GM23248 (cell line): ENCODE measurements at regions not wholly inside any gene's neighbourhood (a gene's known extent, or its start where the extent isn't known, plus 50 kb on each side); places are given as distances from the start of the nearest gene placed in this dataset.

Source experiments
- DNase-seq: peaks from one replicate; pipeline ENCODE4 v3.0.0-alpha.2; 2015
- H2AFZ ChIP-seq: fragments of 200-600 bp; sonication (generic); 2 replicates; pipeline ENCODE4 v1.6.1; 2016; ENCODE audit warnings: antibody characterized with exemption
- H3F3A ChIP-seq: fragments of 200-600 bp; sonication (generic); 2 replicates; pipeline ENCODE4 v1.6.1; 2016; ENCODE audit warnings: mild to moderate bottlenecking, antibody characterized with exemption, mixed run types; ENCODE audit not compliant: insufficient read depth
- H3K27ac ChIP-seq: fragments of 200-600 bp; sonication (generic); 2 replicates; pipeline ENCODE4 v1.5.1; 2016; ENCODE audit warnings: mild to moderate bottlenecking
- H3K27me3 ChIP-seq: fragments of 200-600 bp; sonication (generic); replicated peaks from 2 replicates; pipeline ENCODE4 v1.6.1; 2016; ENCODE audit warnings: mild to moderate bottlenecking; ENCODE audit not compliant: insufficient read depth
- H3K36me3 ChIP-seq: fragments of 200-600 bp; sonication (generic); 2 replicates; pipeline ENCODE4 v1.6.1; 2016; ENCODE audit warnings: low read depth, mild to moderate bottlenecking
- H3K4me1 ChIP-seq: fragments of 200-600 bp; sonication (generic); 2 replicates; pipeline ENCODE4 v1.6.1; 2016; ENCODE audit warnings: mild to moderate bottlenecking; ENCODE audit not compliant: insufficient read depth
- H3K4me2 ChIP-seq: fragments of 200-600 bp; sonication (generic); one replicate; pipeline ENCODE4 v1.6.1; 2016; ENCODE audit warnings: mild to moderate bottlenecking; ENCODE audit not compliant: unreplicated experiment
- H3K4me3 ChIP-seq: fragments of 200-600 bp; sonication (generic); 2 replicates; pipeline ENCODE4 v1.5.1; 2016; ENCODE audit warnings: mild to moderate bottlenecking
- H3K79me2 ChIP-seq: fragments of 200-600 bp; sonication (generic); 2 replicates; pipeline ENCODE4 v1.6.1; 2016; ENCODE audit warnings: mild to moderate bottlenecking; ENCODE audit not compliant: insufficient read depth
- H3K9ac ChIP-seq: fragments of 200-600 bp; sonication (generic); 2 replicates; pipeline ENCODE4 v1.6.1; 2016; ENCODE audit warnings: mild to moderate bottlenecking
- H3K9me2 ChIP-seq: fragments of 200-600 bp; sonication (generic); 2 replicates; pipeline ENCODE4 v1.6.1; 2016; ENCODE audit warnings: mixed run types, mild to moderate bottlenecking, moderate library complexity; ENCODE audit not compliant: insufficient read depth
- H3K9me3 ChIP-seq: fragments of 200-600 bp; sonication (generic); one replicate; pipeline ENCODE4 v1.6.1; 2017; ENCODE audit warnings: low read depth
- H4K20me1 ChIP-seq: fragments of 200-600 bp; sonication (generic); 2 replicates; pipeline ENCODE4 v1.6.0; 2016; ENCODE audit not compliant: insufficient read depth
- EZH2 ChIP-seq: fragments of 200-600 bp; sonication (generic); IDR thresholded peaks from 2 replicates; pipeline ENCODE4 v1.6.1; 2018; ENCODE audit warnings: antibody characterized with exemption, mild to moderate bottlenecking; ENCODE audit not compliant: insufficient read depth, poor library complexity, severe bottlenecking
- EZH2phosphoT487 ChIP-seq: fragments of 200-600 bp; sonication (generic); IDR thresholded peaks from 2 replicates; pipeline ENCODE4 v1.6.1; 2018; ENCODE audit warnings: antibody characterized with exemption, moderate library complexity, mild to moderate bottlenecking, low read depth; ENCODE audit not compliant: insufficient read depth
- WGBS, 2 experiments: methylation state at CpG; one replicate each; pipeline ENCODE4 v1.1.6; 2015 to 2017; ENCODE audit warnings: low lambda C conversion rate in 2 of 2, low coverage in 1 of 2; ENCODE audit errors: missing lambda C conversion rate in 2 of 2; 5-methylcytosine and 5-hydroxymethylcytosine counted together
- in situ Hi-C: fragments of 300-500 bp; cut with MboI; formaldehyde crosslinking; loops from 2 replicates; pipeline ENCODE4 v1.15.0; 2020

DNA sequence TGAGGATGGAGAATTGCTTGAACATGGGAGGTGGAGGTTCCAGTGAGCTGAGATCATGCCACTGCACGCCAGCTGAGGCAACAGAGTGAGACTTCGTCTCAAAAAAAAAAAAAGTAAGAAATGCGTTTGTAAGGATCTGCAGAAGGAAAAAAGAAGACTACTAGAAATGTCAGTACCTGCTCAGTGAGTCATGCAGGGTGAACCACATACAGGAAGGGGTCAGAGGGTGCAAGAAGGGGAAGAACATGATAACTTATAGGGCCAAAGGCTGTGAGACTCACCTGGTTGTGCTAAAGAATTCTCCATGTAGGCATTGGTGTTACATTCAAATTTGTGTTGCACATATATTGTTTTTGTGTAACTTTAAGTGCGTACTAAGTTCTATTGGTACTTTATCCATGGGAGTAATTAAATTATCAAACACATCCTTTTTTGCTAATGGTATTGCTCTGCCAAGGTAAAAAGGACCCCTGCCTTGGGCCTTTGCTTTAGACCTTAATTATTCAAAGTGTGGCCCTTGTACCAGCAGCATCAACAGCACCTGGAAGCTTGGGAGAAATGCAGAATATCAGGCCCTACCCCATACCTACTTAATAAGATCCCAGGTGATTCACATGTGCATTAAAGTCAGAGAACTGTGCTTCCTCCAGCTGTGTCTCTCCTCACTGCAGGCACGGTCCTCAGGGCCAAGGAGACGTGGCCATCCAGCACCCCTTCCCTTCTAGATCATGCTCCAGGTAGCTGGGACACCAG is 96.4 kb upstream of the PPP2R5A start:
- in situ Hi-C loops = no loop called here
- DNase-seq = no peak
- no peak overlapping the region for H3K9ac ChIP-seq
- H3K4me2 ChIP-seq = no peak overlapping the region
- no peak overlapping the region for H3K27ac ChIP-seq
- no peaks in the 10 kb centered on the region for H4K20me1 ChIP-seq
- H3K4me1 ChIP-seq = 0 out of 2 replicates have a peak, but pooled peaks cover 4% of the 10 kb centered on the region
- no peak overlapping the region for H3K4me3 ChIP-seq
- WGBS, 2 experiments = 91 to 95% methylated on average over 6 of the region's 6 CpGs
- no peaks in the 10 kb centered on the region for H3K27me3 ChIP-seq
- H3K9me2 ChIP-seq = no peaks in the 10 kb centered on the region
- H2AFZ ChIP-seq = no peak overlapping the region
- H3K79me2 ChIP-seq = no peaks in the 10 kb centered on the region
- H3K9me3 ChIP-seq = no peaks in the 10 kb centered on the region
- TF ChIP-seq EZH2 (no peak), EZH2phosphoT487 (no peak)
- no peaks in the 10 kb centered on the region for H3F3A ChIP-seq
- H3K36me3 ChIP-seq = no peaks in the 10 kb centered on the region

- Histone ChIP-seq H3K4me3 (no peak overlapping the region), H3K27ac (no peak overlapping the region), H3K36me3 (no peaks in the 10 kb centered on the region), H3K9me2 (no peaks in the 10 kb centered on the region), H2AFZ (no peak overlapping the region), H3K9me3 (no peaks in the 10 kb centered on the region), H3K79me2 (no peaks in the 10 kb centered on the region), H3K4me1 (0 out of 2 replicates have a peak, but pooled peaks cover 4% of the 10 kb centered on the region), H3K4me2 (no peak overlapping the region), H3F3A (no peaks in the 10 kb centered on the region), H3K9ac (no peak overlapping the region), H3K27me3 (no peaks in the 10 kb centered on the region), H4K20me1 (no peaks in the 10 kb centered on the region)
- 94 to 97% methylated on average over 3 of the region's 3 CpGs for WGBS, 2 experiments
- no peak for DNase-seq
- TF ChIP-seq EZH2phosphoT487 (no peak), EZH2 (no peak)
- in situ Hi-C loops = no loop called here
These were observed 95.9 kb upstream of the PPP2R5A start for GRCh38 chr1:212189352-212189738.

DNA sequence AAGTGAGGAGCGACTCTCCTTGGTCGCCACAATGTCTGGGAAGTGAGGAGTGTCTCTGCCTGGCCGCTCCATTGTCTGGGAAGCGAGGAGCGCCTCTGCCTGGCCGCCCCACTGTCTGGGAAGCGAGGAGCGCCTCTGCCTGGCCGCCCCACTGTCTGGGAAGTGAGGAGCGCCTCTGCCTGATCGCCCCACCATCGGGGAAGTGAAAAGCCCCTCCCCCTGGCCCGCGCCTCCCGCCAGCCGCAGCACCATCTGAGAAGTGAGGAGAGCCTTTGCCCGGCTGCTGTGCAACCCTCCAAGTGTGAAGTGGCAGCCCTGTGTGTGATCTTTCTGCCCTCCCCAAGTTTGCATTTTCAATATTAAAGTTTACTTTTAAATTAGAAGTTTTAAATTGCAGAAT is 95.0 kb upstream of the PPP2R5A start:
- Histone ChIP-seq H3K4me3 (no peak overlapping the region), H3K79me2 (no peaks in the 10 kb centered on the region)
- 91 to 100% methylated on average over 7 to 17 of the region's 17 CpGs for WGBS, 2 experiments

GRCh38 chr1:212192261-212192998 is 92.8 kb upstream of the PPP2R5A start:
- Histone ChIP-seq H3K9me2 (no peaks in the 10 kb centered on the region), H3K4me3 (no peak overlapping the region), H3K27ac (no peak overlapping the region), H4K20me1 (no peaks in the 10 kb centered on the region), H3K4me2 (no peak overlapping the region), H2AFZ (no peak overlapping the region), H3K4me1 (0 out of 2 replicates have a peak, but pooled peaks cover 4% of the 10 kb centered on the region), H3K36me3 (no peaks in the 10 kb centered on the region), H3F3A (no peaks in the 10 kb centered on the region), H3K9ac (no peak overlapping the region), H3K79me2 (no peaks in the 10 kb centered on the region), H3K9me3 (no peaks in the 10 kb centered on the region), H3K27me3 (no peaks in the 10 kb centered on the region)
- in situ Hi-C loops = no loop called here
- TF ChIP-seq EZH2phosphoT487 (no peak), EZH2 (no peak)
- DNase-seq = no peak
- 16 to 26% methylated on average over 2 of the region's 2 CpGs for whole genome bisulfite sequencing, 2 experiments

More for the DNA sequence above, 95.0 kb upstream of the PPP2R5A start:
- Histone ChIP-seq H2AFZ (no peak overlapping the region), H3K27me3 (no peaks in the 10 kb centered on the region), H3K36me3 (no peaks in the 10 kb centered on the region), H3F3A (no peaks in the 10 kb centered on the region), H3K4me2 (no peak overlapping the region), H3K9ac (no peak overlapping the region), H3K9me2 (no peaks in the 10 kb centered on the region), H3K27ac (no peak overlapping the region), H3K9me3 (no peaks in the 10 kb centered on the region), H4K20me1 (no peaks in the 10 kb centered on the region), H3K4me1 (0 out of 2 replicates have a peak, but pooled peaks cover 4% of the 10 kb centered on the region)
- TF ChIP-seq EZH2 = no peak
- TF ChIP-seq EZH2phosphoT487 = no peak
- in situ Hi-C loops = no loop called here
- no peak for DNase-seq
